SK-N-SH (cell line): ENCODE measurements at regions not wholly inside any gene's neighbourhood (a gene's known extent, or its start where the extent isn't known, plus 50 kb on each side); places are given as distances from the start of the nearest gene placed in this dataset.

Experiments used
- CTCF ChIA-PET: fragments of 300-600, 350-600 bp; formaldehyde crosslinking; extraction: SDS; loops from one replicate; lab custom pipeline; 2021; lab: Yijun Ruan, JAX
- POLR2A ChIA-PET: fragments of 350-600 bp; sonication (Branson Sonifier 250); formaldehyde crosslinking; extraction: SDS; loops from one replicate; lab custom pipeline; 2020; ENCODE audit warnings: antibody characterized with exemption, inconsistent platforms; lab: Yijun Ruan, JAX
- DNase-seq: peaks from one replicate; pipeline ENCODE4 v3.0.0; 2012
- H2AFZ ChIP-seq: fragments of 200-600 bp; sonication (generic); 2 replicates; pipeline ENCODE4 v1.8.1; 2016; ENCODE audit warnings: antibody characterized with exemption, mild to moderate bottlenecking, low read depth
- H3F3A ChIP-seq: fragments of 200-600 bp; sonication (generic); replicated peaks from 2 replicates; pipeline ENCODE3; 2016; ENCODE audit warnings: antibody characterized with exemption, mild to moderate bottlenecking; ENCODE audit not compliant: insufficient read depth
- H3K27ac ChIP-seq, 2 experiments: fragments of 200-500 bp in 1 of 2; fragments of 200-600 bp in 1 of 2; sonication (Bioruptor generic) in 1 of 2; sonication (generic), shearing (Covaris generic) in 1 of 2; 2 replicates each; pipeline versions ENCODE4 v1.5.1 to v1.6.1; 2014 to 2016; ENCODE audit warnings: low read depth in 2 of 2, inconsistent platforms in 1 of 2, low read length in 1 of 2, mild to moderate bottlenecking in 1 of 2, mixed read lengths in 1 of 2
- H3K27me3 ChIP-seq: fragments of 200-600 bp; sonication (generic), shearing (Covaris generic); 2 replicates; pipeline ENCODE4 v1.6.1; 2016; ENCODE audit warnings: mixed run types; ENCODE audit not compliant: insufficient read depth
- H3K36me3 ChIP-seq, 2 experiments: fragments of 200-500 bp in 1 of 2; fragments of 200-600 bp in 1 of 2; sonication (Bioruptor generic) in 1 of 2; sonication (generic) in 1 of 2; replicated peaks in 1 of 2; 2 replicates each; pipeline versions ENCODE3 to v1.5.1; 2014 to 2016; ENCODE audit warnings: low read length in 1 of 2, mild to moderate bottlenecking in 1 of 2; ENCODE audit not compliant: insufficient read depth in 2 of 2, control insufficient read depth in 1 of 2
- H3K4me1 ChIP-seq, 2 experiments: fragments of 200-500 bp in 1 of 2; fragments of 200-600 bp in 1 of 2; sonication (Bioruptor generic) in 1 of 2; sonication (generic), shearing (Covaris generic) in 1 of 2; 2 replicates each; pipeline versions ENCODE4 v1.5.1 to v1.6.1; 2014 to 2016; ENCODE audit warnings: low read depth in 1 of 2, low read length in 1 of 2, mixed run types in 1 of 2; ENCODE audit not compliant: insufficient read depth in 2 of 2, control insufficient read depth in 1 of 2
- H3K4me2 ChIP-seq: fragments of 200-600 bp; sonication (generic), shearing (Covaris generic); 2 replicates; pipeline ENCODE4 v1.6.1; 2017; ENCODE audit warnings: mixed run types
- H3K4me3 ChIP-seq, 2 experiments: fragments of 200-500 bp in 1 of 2; fragments of 200-600 bp in 1 of 2; sonication (Bioruptor generic) in 1 of 2; sonication (generic), shearing (Covaris generic) in 1 of 2; 2 replicates each; pipeline versions ENCODE4 v1.5.1 to v1.8.1; 2014 to 2016; ENCODE audit warnings: low read depth in 2 of 2, inconsistent platforms in 1 of 2, low read length in 1 of 2, mild to moderate bottlenecking in 1 of 2, mixed read lengths in 1 of 2, moderate library complexity in 1 of 2
- H3K79me2 ChIP-seq: fragments of 200-600 bp; sonication (generic); 2 replicates; pipeline ENCODE4 v1.8.1; 2017; ENCODE audit warnings: mild to moderate bottlenecking; ENCODE audit not compliant: insufficient read depth
- H3K9ac ChIP-seq: fragments of 200-600 bp; sonication (generic); 2 replicates; pipeline ENCODE4 v1.6.1; 2017; ENCODE audit warnings: mixed run types
- H3K9me2 ChIP-seq: fragments of 200-600 bp; sonication (generic); 2 replicates; pipeline ENCODE4 v1.6.1; 2017; ENCODE audit warnings: mixed run types
- H3K9me3 ChIP-seq: fragments of 200-600 bp; sonication (generic); 2 replicates; pipeline ENCODE4 v1.6.1; 2017; ENCODE audit warnings: mixed run types, mild to moderate bottlenecking, moderate library complexity
- H4K20me1 ChIP-seq: fragments of 200-600 bp; sonication (generic); 2 replicates; pipeline ENCODE4 v1.6.1; 2017; ENCODE audit warnings: mild to moderate bottlenecking, mixed run types; ENCODE audit not compliant: insufficient read depth
- EP300 ChIP-seq, 2 experiments: IDR thresholded peaks; 2 replicates each; pipeline versions ENCODE4 v1.4.0 to v1.6.1; 2012; ENCODE audit warnings: borderline replicate concordance in 1 of 2, low read depth in 1 of 2, low read length in 1 of 2
- EZH2phosphoT487 ChIP-seq: fragments of 200-600 bp; sonication (generic); IDR thresholded peaks from 2 replicates; pipeline ENCODE4 v1.6.1; 2017; ENCODE audit warnings: low read depth, mixed run types, mild to moderate bottlenecking, antibody characterized with exemption, moderate library complexity, borderline replicate concordance
- GABPA ChIP-seq: IDR thresholded peaks from 2 replicates; pipeline ENCODE4 v1.4.0; 2012; ENCODE audit warnings: low read depth, mild to moderate bottlenecking
- JUND ChIP-seq: IDR thresholded peaks from 2 replicates; pipeline ENCODE4 v1.4.0; 2012
- MXI1 ChIP-seq: IDR thresholded peaks from 2 replicates; pipeline ENCODE4 v1.6.1; 2012; ENCODE audit warnings: mild to moderate bottlenecking, low read depth, low read length, improper control_type of control experiment
- NFIC ChIP-seq: IDR thresholded peaks from 2 replicates; pipeline ENCODE4 v1.4.0; 2012; ENCODE audit warnings: borderline replicate concordance
- RAD21 ChIP-seq: IDR thresholded peaks from 2 replicates; pipeline ENCODE4 v1.6.1; 2012; ENCODE audit warnings: mild to moderate bottlenecking, low read length
- RCOR1 ChIP-seq: fragments of 150-350 bp; IDR thresholded peaks from 2 replicates; pipeline ENCODE4 v1.6.1; 2017; ENCODE audit warnings: antibody characterized with exemption, low read length
- TAF1 ChIP-seq: IDR thresholded peaks from 2 replicates; pipeline ENCODE4 v1.6.1; 2012; ENCODE audit warnings: low read depth, mild to moderate bottlenecking, low read length, moderate library complexity, borderline replicate concordance
- TCF12 ChIP-seq: IDR thresholded peaks from 2 replicates; pipeline ENCODE4 v1.4.0; 2012
- TEAD4 ChIP-seq: IDR thresholded peaks from 2 replicates; pipeline ENCODE4 v1.4.0; 2012; ENCODE audit warnings: mild to moderate bottlenecking, borderline replicate concordance; ENCODE audit not compliant: insufficient read depth
- YY1 ChIP-seq: IDR thresholded peaks from 2 replicates; pipeline ENCODE4 v1.4.0; 2012; ENCODE audit warnings: low read depth, mild to moderate bottlenecking
- WGBS: methylation state at CpG from one replicate; pipeline ENCODE4 v1.1.6; 2017; ENCODE audit warnings: low lambda C conversion rate; 5-methylcytosine and 5-hydroxymethylcytosine counted together
- TF ChIP-seq, protein P1 (sequence below): fragments of 150-350 bp; IDR thresholded peaks from 2 replicates; pipeline ENCODE4 v1.6.1; 2016; ENCODE audit warnings: mild to moderate bottlenecking, low read depth, low read length
- TF ChIP-seq, protein P2 (sequence below): fragments of 200-600 bp; sonication (generic); IDR thresholded peaks from 2 replicates; pipeline ENCODE4 v1.6.1; 2017; ENCODE audit warnings: antibody characterized with exemption, mild to moderate bottlenecking, moderate library complexity
- TF ChIP-seq, protein P3 (sequence below): IDR thresholded peaks from 2 replicates; pipeline ENCODE4; 2012
- TF ChIP-seq, protein P4 (sequence below): fragments of 150-350 bp; IDR thresholded peaks from 2 replicates; pipeline ENCODE4 v1.6.1; 2017; ENCODE audit warnings: antibody characterized with exemption, low read length, low read depth, borderline replicate concordance
- TF ChIP-seq, protein P5 (sequence below): IDR thresholded peaks from 2 replicates; pipeline ENCODE4 v1.4.0; 2012; ENCODE audit warnings: low read depth, borderline replicate concordance
- TF ChIP-seq, protein P6 (sequence below): IDR thresholded peaks from 2 replicates; pipeline ENCODE4 v1.4.0; 2012; ENCODE audit warnings: low read depth, borderline replicate concordance

DNA sequence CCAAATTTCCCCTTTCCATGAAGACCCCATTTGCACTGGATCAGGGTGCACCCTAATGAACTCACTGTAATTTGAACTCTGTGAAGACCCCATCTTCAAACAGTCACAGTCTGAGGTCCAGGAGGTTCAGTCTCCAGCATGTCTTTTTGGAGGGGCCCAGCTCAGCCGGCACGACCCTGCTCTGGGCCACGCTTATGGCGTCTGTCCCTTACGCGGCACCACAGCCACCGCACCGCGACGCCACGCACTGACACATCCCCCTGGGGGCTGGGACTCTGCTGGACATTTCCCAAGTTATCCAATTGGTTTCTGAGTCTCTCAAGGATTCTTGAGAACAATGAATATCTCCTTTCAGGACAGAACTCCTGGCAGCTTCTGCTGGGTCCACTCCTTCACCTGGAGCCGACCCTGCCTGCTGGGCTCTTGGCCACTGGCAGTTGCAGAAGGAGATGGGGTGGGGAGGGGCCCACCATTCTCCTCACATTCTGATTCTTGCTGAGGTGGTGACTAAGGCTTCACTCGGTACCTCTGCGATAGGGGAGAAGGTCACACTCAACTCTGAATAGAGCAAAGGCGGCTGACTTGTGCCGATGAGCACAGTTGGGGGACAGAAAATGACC lies 124.0 kb downstream of the RTP5 start:
- Histone ChIP-seq H3K27me3 (no peaks in the 10 kb centered on the region), H3K4me1 (no peaks in the 10 kb centered on the region), H3K9me3 (no peaks in the 10 kb centered on the region), H3K4me2 (no peak overlapping the region), H3K9me2 (no peaks in the 10 kb centered on the region), H3K79me2 (no peaks in the 10 kb centered on the region), H3K36me3 (no peaks in the 10 kb centered on the region), H3K4me3 (no peak overlapping the region), H3K9ac (no peak overlapping the region), H3K27ac (no peak overlapping the region), H3F3A (no peaks in the 10 kb centered on the region), H2AFZ (no peak overlapping the region), H4K20me1 (no peaks in the 10 kb centered on the region)
- ChIA-PET POLR2A (no interaction called here), CTCF (no interaction called here)
- DNase-seq, result no peak
- 82% methylated on average over 16 of the region's 16 CpGs for WGBS
- TF ChIP-seq, protein P1, sequence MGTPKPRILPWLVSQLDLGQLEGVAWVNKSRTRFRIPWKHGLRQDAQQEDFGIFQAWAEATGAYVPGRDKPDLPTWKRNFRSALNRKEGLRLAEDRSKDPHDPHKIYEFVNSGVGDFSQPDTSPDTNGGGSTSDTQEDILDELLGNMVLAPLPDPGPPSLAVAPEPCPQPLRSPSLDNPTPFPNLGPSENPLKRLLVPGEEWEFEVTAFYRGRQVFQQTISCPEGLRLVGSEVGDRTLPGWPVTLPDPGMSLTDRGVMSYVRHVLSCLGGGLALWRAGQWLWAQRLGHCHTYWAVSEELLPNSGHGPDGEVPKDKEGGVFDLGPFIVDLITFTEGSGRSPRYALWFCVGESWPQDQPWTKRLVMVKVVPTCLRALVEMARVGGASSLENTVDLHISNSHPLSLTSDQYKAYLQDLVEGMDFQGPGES, result no peak
- TF ChIP-seq, protein P2, sequence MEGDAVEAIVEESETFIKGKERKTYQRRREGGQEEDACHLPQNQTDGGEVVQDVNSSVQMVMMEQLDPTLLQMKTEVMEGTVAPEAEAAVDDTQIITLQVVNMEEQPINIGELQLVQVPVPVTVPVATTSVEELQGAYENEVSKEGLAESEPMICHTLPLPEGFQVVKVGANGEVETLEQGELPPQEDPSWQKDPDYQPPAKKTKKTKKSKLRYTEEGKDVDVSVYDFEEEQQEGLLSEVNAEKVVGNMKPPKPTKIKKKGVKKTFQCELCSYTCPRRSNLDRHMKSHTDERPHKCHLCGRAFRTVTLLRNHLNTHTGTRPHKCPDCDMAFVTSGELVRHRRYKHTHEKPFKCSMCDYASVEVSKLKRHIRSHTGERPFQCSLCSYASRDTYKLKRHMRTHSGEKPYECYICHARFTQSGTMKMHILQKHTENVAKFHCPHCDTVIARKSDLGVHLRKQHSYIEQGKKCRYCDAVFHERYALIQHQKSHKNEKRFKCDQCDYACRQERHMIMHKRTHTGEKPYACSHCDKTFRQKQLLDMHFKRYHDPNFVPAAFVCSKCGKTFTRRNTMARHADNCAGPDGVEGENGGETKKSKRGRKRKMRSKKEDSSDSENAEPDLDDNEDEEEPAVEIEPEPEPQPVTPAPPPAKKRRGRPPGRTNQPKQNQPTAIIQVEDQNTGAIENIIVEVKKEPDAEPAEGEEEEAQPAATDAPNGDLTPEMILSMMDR, result no peak
- no peak for TF ChIP-seq MXI1
- no peak for TF ChIP-seq TCF12
- TF ChIP-seq GABPA, result no peak
- TF ChIP-seq TEAD4, result no peak
- TF ChIP-seq RAD21, result no peak
- TF ChIP-seq EP300 (IDR thresholded peaks at IDR 0.05; ENCODE audit: borderline replicate concordance in 1 of 2, low read depth in 1 of 2, low read length in 1 of 2), result no peak
- TF ChIP-seq, protein P3, sequence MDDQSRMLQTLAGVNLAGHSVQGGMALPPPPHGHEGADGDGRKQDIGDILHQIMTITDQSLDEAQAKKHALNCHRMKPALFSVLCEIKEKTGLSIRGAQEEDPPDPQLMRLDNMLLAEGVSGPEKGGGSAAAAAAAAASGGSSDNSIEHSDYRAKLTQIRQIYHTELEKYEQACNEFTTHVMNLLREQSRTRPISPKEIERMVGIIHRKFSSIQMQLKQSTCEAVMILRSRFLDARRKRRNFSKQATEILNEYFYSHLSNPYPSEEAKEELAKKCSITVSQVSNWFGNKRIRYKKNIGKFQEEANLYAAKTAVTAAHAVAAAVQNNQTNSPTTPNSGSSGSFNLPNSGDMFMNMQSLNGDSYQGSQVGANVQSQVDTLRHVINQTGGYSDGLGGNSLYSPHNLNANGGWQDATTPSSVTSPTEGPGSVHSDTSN, result no peak
- no peak for TF ChIP-seq YY1
- TF ChIP-seq, protein P4, sequence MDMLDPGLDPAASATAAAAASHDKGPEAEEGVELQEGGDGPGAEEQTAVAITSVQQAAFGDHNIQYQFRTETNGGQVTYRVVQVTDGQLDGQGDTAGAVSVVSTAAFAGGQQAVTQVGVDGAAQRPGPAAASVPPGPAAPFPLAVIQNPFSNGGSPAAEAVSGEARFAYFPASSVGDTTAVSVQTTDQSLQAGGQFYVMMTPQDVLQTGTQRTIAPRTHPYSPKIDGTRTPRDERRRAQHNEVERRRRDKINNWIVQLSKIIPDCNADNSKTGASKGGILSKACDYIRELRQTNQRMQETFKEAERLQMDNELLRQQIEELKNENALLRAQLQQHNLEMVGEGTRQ, result no peak
- TF ChIP-seq, protein P5, sequence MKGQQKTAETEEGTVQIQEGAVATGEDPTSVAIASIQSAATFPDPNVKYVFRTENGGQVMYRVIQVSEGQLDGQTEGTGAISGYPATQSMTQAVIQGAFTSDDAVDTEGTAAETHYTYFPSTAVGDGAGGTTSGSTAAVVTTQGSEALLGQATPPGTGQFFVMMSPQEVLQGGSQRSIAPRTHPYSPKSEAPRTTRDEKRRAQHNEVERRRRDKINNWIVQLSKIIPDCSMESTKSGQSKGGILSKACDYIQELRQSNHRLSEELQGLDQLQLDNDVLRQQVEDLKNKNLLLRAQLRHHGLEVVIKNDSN, result no peak
- no peak for TF ChIP-seq EZH2phosphoT487
- no peak for TF ChIP-seq TAF1
- TF ChIP-seq JUND, result no peak
- TF ChIP-seq RCOR1, result no peak
- TF ChIP-seq, protein P6, sequence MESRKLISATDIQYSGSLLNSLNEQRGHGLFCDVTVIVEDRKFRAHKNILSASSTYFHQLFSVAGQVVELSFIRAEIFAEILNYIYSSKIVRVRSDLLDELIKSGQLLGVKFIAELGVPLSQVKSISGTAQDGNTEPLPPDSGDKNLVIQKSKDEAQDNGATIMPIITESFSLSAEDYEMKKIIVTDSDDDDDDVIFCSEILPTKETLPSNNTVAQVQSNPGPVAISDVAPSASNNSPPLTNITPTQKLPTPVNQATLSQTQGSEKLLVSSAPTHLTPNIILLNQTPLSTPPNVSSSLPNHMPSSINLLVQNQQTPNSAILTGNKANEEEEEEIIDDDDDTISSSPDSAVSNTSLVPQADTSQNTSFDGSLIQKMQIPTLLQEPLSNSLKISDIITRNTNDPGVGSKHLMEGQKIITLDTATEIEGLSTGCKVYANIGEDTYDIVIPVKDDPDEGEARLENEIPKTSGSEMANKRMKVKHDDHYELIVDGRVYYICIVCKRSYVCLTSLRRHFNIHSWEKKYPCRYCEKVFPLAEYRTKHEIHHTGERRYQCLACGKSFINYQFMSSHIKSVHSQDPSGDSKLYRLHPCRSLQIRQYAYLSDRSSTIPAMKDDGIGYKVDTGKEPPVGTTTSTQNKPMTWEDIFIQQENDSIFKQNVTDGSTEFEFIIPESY, result no peak
- TF ChIP-seq NFIC, result no peak
